HG03175 (cell line): ENCODE measurements at regions not wholly inside any gene's neighbourhood (a gene's known extent, or its start where the extent isn't known, plus 50 kb on each side); places are given as distances from the start of the nearest gene placed in this dataset.
A peak's percentile ranks its signal among the peaks of the same experiment; 100 is the strongest.
"Not testable (repeated sequence)": the region's sequence is repeated elsewhere in the genome, so short reads cannot be mapped to it uniquely, and the experiment has no call there.

Experiments
- ATAC-seq: cut with Tn5 transposase; IDR thresholded peaks from one replicate; pipeline ENCODE4 v1.9.1; 2021; ENCODE audit warnings: mild to moderate bottlenecking, moderate library complexity; ENCODE audit not compliant: unreplicated experiment

DNA sequence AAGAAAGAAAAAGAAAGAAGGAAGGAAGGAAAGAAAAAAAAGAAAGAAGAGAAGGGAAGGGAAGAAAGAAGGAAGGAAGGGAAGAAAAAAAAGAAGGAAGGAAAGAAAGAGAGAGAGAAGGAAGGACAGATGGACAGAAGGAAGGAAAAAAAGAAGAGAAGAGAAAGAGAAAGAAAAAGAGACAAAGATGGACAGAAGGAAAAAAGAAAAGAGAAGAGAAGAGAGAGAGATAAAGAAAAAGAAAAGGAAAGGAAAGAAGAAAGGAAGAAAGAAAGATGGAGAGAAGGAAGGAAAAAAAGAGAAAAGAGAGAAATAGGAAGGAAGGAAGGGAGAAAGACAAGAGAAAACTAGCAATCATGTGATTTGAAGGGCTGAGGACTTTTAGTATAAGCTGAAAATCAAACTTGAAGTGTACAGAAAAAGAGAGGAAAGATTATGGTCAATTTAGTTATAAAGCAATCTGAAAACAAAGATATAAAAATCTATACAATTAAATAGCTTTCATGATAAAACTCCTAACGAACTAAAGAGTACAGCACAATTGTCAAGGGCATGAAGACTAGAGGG lies 115.3 kb downstream of the LTN1 start:
- no peak for ATAC-seq

DNA sequence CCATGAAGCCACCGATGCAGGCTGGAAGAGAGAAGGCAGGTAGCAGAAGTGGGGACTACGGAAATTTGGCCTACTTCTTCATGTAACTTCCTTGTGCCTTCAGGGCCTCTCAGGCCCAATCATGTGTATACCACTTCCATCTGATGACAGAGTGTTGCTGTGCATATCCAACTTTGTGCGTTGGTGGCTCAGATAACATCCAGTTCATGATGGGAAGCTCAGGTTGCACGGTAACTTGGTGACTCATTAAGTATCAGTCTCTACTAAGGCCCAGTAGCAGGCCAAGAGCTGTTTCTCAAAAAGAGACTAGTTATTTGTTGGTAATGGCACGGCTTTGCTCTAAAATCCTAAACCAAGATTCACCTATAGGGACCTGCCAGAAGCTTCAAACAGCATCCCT lies 117.6 kb downstream of the LTN1 start:
- ATAC-seq: no peak

DNA sequence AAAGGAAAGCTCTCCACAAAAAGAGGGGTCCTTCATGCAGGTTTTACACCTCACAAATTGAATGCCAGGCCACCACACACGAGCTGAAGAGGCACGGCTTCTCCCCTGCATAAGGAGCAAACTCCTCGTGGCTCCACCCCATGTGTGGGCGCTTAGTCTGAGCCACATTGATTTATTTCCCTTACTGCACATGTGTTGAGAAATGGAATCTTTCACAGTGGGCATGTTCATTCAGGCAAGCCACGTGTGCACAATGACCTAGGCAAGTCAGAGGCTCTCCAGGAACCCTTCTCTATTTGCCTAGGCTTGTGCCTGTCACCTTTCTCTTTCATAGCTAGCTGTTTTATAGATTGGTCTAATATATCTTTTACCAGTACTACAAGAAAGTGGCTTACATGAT lies 120.5 kb downstream of the LTN1 start:
- ATAC-seq: no peak

DNA sequence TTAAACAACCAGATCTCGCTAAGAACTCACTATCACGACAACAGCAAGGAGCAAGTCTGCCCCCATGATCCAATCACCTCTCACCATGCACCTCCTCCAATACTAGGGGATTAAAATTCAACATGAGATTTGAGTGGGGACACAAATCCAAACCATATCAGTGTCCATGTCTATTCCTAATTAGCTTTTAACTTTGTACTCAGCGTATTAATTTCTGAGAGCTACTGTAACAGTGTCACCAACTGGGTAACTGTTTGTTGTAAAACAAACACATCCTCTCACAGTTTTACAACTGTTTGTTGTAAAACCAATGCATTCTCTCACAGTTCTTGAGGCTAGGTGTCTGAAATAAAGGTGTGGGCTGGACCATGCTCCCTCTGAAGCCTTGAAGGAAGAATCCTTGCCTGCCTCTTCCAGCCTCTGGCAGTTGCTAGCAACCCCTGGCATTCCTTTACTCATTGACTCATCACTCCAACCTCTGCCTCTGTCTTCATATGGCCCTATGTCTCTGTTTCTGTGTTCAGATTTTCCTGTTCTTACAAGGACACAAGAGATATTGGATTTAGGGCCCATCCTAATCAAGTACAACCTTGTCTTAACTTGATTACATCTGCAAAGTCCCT lies 121.2 kb downstream of the LTN1 start:
- ATAC-seq: no peak

DNA sequence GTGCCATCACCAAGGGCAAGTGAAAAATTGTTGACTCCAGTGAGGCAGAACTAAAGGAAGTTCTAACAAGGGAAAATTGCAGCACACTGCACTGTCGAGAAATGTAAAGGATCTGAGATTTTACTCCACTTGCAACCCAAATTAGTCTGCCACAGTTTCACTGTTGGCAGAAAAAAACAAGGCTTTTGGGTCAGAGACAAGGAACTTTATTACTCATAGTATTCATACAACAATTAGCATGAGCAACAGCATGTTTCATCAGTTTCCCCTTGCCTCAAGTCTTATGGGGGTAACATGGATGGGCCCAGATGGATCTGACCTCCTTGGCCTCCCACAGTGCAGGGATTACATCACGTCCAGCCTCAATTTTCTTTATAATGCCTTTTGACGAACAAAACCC lies 125.3 kb downstream of the LTN1 start:
- ATAC-seq: no peak

DNA sequence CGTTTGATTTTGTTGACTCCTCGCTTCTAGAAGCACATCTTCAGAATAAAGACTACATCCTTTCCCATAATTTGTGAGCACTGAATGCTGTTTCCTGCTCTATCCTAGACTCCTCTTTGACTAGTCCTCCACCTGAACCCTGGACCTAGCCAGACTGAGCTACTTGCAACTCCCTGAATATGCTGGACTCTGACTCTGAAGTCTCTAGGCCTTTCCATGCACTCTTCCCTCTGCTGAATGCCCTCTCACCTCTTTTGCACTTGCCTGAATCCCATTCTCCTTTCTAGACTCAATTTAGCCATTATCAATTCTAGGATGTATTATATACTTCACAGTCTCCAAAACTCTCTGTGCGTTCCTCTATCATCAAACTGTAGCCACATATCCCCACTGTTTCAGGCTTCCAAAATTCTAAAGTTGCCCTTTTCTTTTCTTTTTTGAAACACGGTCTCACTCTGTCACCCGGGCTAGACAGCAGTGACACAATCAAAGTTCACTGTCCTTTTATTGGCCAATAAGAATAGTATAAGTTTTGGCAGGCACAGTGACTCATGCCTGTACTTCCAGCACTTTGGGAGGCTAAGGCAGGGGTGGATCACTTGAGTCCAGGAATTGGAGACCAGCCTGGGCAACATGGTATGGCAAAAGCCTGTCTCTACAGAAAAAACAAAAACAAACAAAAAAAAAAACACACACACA lies 127.0 kb downstream of the LTN1 start:
- no peak for ATAC-seq

DNA sequence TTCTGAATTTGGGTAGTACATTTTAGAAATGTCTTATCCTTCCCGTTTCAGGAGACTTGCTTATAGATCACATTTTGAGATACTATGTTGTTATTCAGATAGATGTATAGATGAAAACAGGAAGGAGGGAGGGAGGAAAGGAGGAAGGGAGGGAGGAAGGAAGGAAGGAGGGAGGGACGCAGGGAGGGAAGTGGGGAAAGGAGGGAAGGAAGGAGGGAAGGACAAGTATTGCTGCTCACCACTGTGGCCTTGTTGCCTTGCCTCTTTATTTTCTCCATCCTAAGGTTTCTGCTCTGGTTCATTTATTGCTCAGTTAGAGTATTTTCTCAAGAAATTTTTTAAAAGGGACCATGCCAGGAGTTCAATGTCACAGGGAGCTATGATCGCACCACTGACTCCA lies 134.3 kb downstream of the LTN1 start:
- no peak for ATAC-seq

DNA sequence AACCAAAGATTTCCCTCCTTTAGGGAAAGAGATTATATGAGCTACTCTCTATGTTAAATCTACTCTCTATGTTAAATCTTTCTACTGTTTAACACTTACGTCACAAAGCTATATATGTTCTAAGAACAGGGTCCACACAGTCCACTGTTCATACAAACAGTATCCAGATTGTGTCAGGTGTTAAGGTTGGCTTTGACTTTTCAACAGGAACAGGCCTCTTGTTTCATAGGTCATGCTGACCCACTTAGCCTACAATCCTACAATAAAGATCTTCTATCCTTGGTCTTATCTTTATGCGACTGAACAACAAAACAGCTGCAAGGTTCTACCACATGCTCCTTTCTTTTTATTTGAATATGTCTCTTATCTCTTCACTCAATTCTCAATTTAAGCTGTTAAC lies 134.9 kb downstream of the LTN1 start:
- ATAC-seq: no peak

DNA sequence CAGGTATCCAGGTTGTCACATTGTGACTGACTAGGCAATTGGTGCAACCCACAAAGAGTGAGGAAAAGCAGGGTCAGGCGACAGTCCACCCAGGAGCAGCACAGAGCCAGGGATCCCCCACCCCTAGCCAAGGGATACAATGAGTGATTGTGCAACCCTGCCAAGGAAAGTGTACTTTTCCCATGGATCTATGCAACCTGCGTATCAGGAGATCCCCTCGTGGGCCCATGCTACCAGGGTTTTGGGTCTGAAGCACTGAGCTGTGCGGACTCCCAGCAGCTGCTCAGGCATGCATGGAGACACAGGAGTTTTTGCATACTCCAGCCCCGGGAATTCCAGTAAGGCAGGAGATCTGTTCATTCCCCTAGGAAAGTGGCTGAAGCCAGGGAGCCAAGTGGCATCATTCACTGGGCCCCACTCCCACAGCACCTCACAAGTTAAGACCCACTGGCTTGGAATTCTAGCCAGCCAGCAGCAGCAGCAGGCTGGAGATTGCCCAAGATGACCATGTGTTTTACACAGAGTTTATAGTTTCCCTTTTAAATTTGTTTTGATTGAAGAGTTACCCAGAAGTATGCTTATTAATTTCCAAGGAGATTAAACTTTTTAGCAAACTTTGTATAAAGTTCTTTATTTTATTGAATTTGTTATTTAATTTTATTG lies 136.0 kb downstream of the LTN1 start:
- ATAC-seq: no peak

DNA sequence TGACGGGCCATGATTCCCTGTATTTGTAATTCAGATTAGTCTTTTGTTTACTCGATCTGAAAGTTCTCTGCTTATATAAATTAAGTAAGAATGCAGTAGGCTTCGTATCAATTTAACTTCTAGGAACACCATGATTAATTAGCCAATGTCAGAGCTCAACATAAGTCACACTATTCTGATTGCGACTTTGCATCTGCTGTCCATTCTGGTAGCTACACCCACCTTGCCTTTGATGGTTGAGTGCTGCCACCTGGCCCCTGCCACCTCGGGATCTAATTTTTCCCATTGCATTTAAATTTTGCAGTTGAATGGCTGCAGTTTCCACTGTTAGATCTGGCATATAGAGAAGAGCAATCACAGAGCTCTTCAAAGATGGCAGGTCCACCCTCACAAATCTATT lies 140.0 kb downstream of the LTN1 start:
- no peak for ATAC-seq

DNA sequence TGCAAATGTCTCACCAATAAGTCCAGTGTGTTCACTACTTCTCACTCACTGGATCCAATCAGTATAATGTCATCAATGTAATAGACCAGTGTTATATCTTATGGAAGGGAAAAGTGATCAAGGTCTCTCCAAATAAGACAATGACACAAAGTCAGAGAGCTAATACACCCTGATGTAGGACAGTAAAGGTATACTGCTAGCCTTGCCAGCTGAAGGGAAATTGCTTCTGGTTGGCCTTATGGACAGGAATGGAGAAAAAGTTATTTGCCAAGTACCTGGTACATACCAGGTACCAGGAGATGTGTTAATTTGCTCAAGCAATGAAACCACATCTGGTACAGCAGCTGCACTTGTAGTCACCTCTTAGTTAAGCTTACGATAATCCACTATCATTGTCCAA lies 141.0 kb downstream of the LTN1 start:
- ATAC-seq: no peak

DNA sequence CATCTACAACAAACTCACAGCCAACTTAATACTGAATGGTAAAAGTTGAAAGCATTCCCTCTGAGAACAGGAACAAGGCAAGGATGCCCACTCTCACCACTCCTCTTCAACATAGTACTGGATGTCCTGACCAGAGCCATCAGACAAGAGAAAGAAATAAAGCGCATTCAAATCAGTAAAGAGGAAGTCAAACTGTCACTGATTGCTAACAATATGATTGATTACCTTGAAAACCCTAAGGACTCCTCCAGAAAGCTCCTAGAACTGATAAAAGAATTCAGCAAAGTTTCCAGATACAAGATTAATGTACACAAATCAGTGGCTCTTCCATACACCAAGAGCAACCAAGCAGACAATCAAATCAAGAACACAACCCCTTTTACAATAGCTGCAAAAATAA lies 153.4 kb downstream of the LTN1 start:
- not testable (repeated sequence) for ATAC-seq

DNA sequence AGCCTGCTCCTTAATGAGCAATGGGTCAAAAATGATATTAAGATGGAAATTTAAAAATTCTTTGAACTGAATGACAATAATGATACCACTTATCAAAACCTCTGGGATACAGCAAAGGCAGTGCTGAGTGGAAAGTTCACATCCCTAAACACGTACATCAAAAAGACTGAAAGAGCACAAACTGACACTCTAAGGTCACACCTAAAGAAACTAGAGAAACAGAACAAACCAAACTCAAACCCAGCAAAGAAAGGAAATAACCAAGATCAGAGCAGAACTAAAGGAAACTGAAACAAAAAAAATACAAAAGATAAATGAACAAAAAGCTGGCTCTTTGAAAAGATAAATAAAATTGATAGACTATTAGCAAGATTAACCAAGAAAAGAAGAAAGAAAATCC lies 155.3 kb downstream of the LTN1 start:
- ATAC-seq: not testable (repeated sequence)

DNA sequence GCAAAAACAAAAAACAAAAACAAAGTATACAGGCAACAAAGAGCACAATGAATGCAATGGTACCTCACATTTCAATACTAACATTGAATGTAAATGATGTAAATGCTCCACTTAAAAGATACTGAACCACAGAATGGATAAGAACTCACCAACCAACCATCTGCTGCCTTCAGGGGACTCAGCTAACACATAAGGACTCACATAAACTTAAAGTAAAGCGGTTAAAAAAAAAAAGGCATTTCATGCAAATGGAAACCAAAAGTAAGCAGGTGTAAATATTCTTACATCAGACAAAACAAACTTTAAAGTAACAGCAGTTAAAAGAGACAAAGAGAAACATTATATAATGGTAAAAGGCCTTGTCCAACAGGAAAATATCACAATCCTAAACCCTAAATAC lies 156.1 kb downstream of the LTN1 start:
- ATAC-seq: not testable (repeated sequence)

DNA sequence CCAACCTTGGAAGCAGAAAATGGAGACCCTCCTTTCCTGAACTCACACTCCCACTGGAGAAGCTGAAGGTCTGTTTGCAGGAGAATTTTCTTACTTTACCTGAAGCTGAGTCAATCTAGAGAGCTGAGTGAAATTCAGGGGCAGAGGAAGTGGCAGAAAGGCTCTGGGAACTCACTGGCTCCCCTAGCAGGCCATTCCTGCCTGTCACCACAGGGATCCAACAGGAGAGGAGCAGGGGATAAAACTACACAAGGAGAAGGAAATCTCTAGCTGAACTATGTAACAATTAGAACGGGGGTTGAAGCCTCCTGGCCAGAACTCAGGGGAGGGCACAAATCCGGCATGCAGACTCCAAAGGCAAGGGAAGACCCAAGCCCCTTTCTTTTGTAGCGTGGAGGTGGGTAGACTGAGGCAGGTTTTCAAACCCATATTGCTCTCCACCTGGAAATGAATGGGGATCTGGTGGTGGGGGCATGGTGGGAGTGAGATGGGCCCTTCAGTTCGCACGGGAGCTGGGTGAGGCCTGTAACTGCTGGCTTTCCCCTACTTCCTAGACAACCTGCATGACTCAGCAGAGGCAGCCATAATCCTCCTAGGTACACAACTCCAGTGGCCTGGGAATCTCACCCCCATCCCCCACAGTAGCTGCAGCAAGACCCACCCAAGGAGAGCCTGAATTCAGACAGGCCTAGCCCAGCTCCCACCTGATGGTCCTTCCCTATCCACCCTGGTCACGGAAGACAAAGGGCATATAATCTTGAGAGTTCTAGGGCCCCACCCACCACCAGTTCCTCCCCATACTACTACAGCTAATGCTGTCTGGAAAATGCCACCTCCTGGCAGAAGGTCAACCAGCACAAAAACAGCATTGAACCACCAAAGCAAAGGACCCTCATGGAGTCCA lies 158.1 kb downstream of the LTN1 start:
- ATAC-seq: no peak

DNA sequence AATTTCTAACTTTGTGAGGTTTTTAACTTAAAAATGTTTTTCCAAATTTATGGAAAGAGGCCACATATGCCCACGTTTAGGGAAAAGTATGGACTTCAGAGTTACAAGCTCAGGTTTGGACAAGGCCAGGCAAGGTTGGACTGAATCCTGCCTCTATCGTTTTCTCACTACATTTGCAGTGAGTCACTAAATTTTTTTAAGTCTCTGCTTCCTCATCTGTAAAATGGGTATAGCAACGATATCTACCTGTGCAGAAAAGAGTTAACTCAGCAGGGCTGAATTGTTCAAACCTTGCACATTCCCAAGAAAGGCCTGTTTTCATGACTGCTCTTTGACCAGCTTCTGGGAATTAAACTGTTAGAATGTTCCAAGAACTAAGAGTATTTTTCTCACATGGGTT lies 159.1 kb downstream of the LTN1 start:
- ATAC-seq: no peak

DNA sequence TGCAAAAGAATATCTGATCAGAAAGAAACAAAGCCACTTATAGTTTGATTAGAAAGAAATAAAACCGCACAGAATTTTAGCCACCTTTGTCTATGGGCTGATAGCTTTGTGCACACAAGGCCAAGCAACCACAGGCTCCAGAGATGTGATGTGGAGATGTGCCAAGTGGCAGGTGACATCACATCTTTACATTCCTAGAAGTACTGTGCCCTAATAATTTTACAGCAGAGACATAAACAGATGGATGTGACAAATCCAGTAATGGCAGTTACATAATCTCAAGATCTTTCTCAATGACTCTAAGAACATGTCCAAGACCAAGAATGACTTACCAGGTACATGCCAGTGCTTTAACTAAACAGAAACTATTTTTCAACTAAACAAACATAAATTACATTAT lies 159.5 kb downstream of the LTN1 start:
- ATAC-seq: no peak

DNA sequence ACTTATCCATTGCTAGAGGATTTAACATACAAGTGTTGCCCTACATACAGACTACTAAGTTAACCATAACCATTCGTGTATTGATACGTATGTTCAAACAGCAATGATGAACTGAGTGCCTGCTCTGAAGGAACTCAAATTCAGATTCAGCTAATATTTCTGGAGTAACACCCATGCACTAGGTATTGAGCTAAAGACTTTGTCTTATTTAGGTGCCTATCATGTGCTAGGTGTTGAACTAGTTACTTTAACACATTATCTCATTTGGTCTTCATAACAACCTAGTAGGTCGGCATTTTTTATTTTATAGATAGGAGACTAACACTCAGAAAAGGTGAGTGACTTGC lies 160.0 kb downstream of the LTN1 start:
- no peak for ATAC-seq

DNA sequence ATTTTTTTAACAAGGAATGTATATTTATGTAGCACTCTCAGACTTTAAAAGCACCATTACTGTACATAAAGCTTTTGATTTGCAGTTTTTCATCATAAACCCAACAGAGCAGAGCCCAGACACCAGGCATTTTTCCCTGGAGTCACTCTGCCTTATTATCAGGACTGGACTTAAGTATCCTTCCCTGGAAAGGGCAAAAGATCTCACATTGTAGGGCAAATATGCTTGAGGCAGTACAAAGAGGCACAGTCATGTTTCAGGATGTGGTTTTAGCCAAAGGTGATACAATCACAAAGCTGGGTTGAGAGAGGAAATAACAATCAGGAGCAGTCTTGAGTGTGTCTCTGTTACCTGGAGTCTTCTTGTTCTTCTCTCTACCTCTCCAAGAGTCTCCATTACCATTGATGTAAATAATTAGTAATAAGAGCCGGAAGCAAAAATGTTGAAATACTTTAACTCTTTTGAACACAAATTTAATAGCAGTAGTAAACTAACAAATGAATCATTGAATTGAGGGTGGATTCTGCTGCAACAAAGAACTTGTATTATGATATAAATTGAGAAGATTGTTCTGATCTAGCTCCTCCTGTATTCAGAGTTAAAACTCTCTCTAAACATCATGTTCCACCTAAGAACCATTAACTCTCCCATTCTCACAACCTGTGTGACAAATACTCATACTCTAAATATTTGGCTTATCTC lies 160.5 kb downstream of the LTN1 start:
- ATAC-seq: peak; percentile 52

DNA sequence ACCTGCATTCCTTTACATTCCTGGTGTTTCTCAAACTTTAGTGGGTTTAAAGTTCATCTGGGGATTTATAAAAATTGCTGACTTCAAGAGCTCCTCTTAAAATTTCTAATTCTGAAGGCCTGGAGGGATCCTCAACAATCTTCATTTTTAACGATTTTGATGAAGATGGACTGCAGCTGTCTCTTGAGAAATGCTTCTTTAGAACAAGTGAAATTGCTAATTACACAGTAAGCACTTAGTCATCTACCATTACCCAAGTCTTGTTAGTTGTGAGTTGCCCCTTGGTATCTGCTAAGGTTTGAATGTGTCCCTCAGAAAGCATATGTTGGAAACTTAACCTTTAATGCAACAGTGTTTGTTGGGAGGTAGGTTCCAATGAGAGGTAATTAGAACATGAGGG lies 163.7 kb downstream of the LTN1 start:
- ATAC-seq: no peak

DNA sequence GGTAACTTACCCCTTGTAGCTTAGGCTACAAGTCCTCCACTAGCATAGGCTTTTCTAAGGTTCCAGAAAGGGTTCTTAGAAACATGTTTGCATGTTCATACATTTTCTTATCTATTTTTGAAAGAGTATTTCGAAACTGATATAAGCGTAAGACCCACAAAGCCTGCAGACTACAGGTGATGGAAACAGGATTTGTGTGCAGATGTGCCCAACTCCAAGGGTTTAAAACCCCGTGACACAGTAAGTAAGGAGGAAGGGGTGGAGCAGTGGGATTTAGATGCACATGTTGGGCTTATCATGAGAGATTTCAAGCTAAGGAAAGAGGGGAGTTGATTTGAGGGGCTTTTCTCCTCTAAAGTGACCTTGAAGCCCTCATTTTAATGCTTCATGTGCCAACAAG lies 164.7 kb downstream of the LTN1 start:
- ATAC-seq: no peak
